ENCODE measurements at regions not wholly inside any gene's neighbourhood (a gene's known extent, or its start where the extent isn't known, plus 50 kb on each side); places are given as distances from the start of the nearest gene placed in this dataset.

GRCh38 chr20:48186447-48186846 is 401.2 kb upstream of the SULF2 start:
- TF ChIP-seq CTCF (conservative IDR thresholded peaks at IDR 0.05; ENCODE audit: low read length) (no peak), EZH2phosphoT487 (IDR thresholded peaks at IDR 0.05; ENCODE audit: borderline replicate concordance) (no peak)
